Lung (tissue), 11 donors: ENCODE measurements at regions not wholly inside any gene's neighbourhood (a gene's known extent, or its start where the extent isn't known, plus 50 kb on each side); places are given as distances from the start of the nearest gene placed in this dataset.

Source experiments
- ATAC-seq: fragments of 200-7000 bp; cut with Tn5 transposase; one replicate; pipeline ENCODE4 v1.9.1; 2020; ENCODE audit warnings: moderate number of reproducible peaks; ENCODE audit not compliant: insufficient read depth, low FRiP score
- DNase-seq, 3 donors: peaks; one replicate each; pipeline ENCODE4 v3.0.0-alpha.2; 2013 to 2017
- H3K27ac ChIP-seq, 2 donors: one replicate each; pipeline ENCODE4 v1.5.1; 2013; ENCODE audit warnings: mild to moderate bottlenecking in 2 of 2, moderate library complexity in 2 of 2, control low read depth in 1 of 2, inconsistent platforms in 1 of 2, low read depth in 1 of 2, low read length in 1 of 2
- H3K27me3 ChIP-seq, 3 donors: one replicate each; pipeline ENCODE4 v1.5.1; 2013; ENCODE audit warnings: low read length in 2 of 3; ENCODE audit not compliant: control insufficient read depth in 3 of 3, insufficient read depth in 3 of 3
- H3K36me3 ChIP-seq, 4 donors: one replicate each; pipeline ENCODE4 v1.5.1; 2013; ENCODE audit warnings: low read length in 4 of 4, mild to moderate bottlenecking in 1 of 4, moderate library complexity in 1 of 4; ENCODE audit not compliant: control insufficient read depth in 4 of 4, insufficient read depth in 4 of 4
- H3K4me1 ChIP-seq, 5 donors: one replicate each; pipeline ENCODE4 v1.5.1; 2013; ENCODE audit warnings: low read length in 5 of 5, mild to moderate bottlenecking in 2 of 5, moderate library complexity in 1 of 5; ENCODE audit not compliant: control insufficient read depth in 5 of 5, insufficient read depth in 5 of 5
- H3K4me3 ChIP-seq: one replicate; pipeline ENCODE4 v1.5.1; 2013; ENCODE audit warnings: mild to moderate bottlenecking, control low read depth, moderate library complexity
- H3K9ac ChIP-seq, 2 donors: one replicate each; pipeline ENCODE4 v1.5.1; 2013; ENCODE audit warnings: low read length in 2 of 2, control low read depth in 1 of 2; ENCODE audit not compliant: insufficient read depth in 1 of 2
- H3K9me3 ChIP-seq, 4 donors: one replicate each; pipeline ENCODE4 v1.5.1; 2013; ENCODE audit warnings: low read length in 3 of 4, mild to moderate bottlenecking in 1 of 4, moderate library complexity in 1 of 4; ENCODE audit not compliant: control insufficient read depth in 4 of 4, insufficient read depth in 3 of 4
- CTCF ChIP-seq: IDR thresholded peaks from 2 replicates; pipeline ENCODE4 v1.5.1; 2012; ENCODE audit warnings: mild to moderate bottlenecking; ENCODE audit errors: control extremely low read depth, extremely low read depth
- WGBS, 2 donors: extraction: QIAGEN DNeasy Blood & Tissue Kit; methylation state at CpG; one replicate each; pipeline ENCODE4 v1.1.7; 2013; 5-methylcytosine and 5-hydroxymethylcytosine counted together
- donor health status: control.
- donor health status: control.
- donor health status: Bipolar disorder and iron deficiency.
- donor health status: healthy.
- donor health status: DM: yes; HTN: yes; CAD: no.

GRCh38 chr11:45590743-45591142 is 74.7 kb downstream of the CHST1 start:
- Histone ChIP-seq H3K9ac (no peak overlapping the region), H3K27ac (no peak overlapping the region), H3K27me3 (peaks cover 0 to 3% (median 0%) of the 10 kb centered on the region in 3 donors), H3K4me3 (no peak overlapping the region), H3K9me3 (peaks cover 0 to 3% (median 0%) of the 10 kb centered on the region in 4 donors), H3K4me1 (peaks cover 0 to 12% (median 0%) of the 10 kb centered on the region in 5 donors), H3K36me3 (no peaks in the 10 kb centered on the region)
- DNase-seq = peak in 1 of 3 donors; percentile 23
- no peak for ATAC-seq
- 52 to 87% methylated on average over 3 of the region's 3 CpGs for WGBS, 2 donors
- TF ChIP-seq CTCF = no peak

- no peak overlapping the region for H3K27ac ChIP-seq
- H3K9ac ChIP-seq = no peak overlapping the region
- no peaks in the 10 kb centered on the region for H3K27me3 ChIP-seq
- no peak for TF ChIP-seq CTCF
- no peaks in the 10 kb centered on the region for H3K9me3 ChIP-seq
- no peaks in the 10 kb centered on the region for H3K36me3 ChIP-seq
- ATAC-seq = no peak
- H3K4me1 ChIP-seq = no peaks in the 10 kb centered on the region
- 60 to 62% methylated on average over 5 of the region's 5 CpGs for WGBS, 2 donors
- H3K4me3 ChIP-seq = no peak overlapping the region
- no peak for DNase-seq
These were observed 80.2 kb downstream of the CHST1 start for GRCh38 chr11:45585205-45585604.

- Histone ChIP-seq H3K27ac (no peak overlapping the region), H3K9me3 (no peaks in the 10 kb centered on the region), H3K4me3 (no peak overlapping the region), H3K4me1 (no peaks in the 10 kb centered on the region), H3K36me3 (no peaks in the 10 kb centered on the region), H3K9ac (no peak overlapping the region), H3K27me3 (no peaks in the 10 kb centered on the region)
- ATAC-seq (no peak), DNase-seq (no peak)
- no peak for TF ChIP-seq CTCF
- WGBS, 2 donors = 86 to 91% methylated on average over 15 of the region's 15 CpGs
These were observed 81.3 kb downstream of the CHST1 start for GRCh38 chr11:45583981-45584566.

- Histone ChIP-seq H3K9ac (no peak overlapping the region), H3K27ac (no peak overlapping the region), H3K4me3 (no peak overlapping the region), H3K27me3 (peaks cover 0 to 6% (median 0%) of the 10 kb centered on the region in 3 donors), H3K9me3 (peaks cover 0 to 3% (median 0%) of the 10 kb centered on the region in 4 donors), H3K4me1 (no peaks in the 10 kb centered on the region), H3K36me3 (no peaks in the 10 kb centered on the region)
- ATAC-seq (no peak), DNase-seq (peak; percentile 47 to 77 (median 51))
- no peak for TF ChIP-seq CTCF
- 12 to 25% methylated on average over 6 of the region's 6 CpGs for WGBS, 2 donors
These were observed 85.0 kb downstream of the CHST1 start for GRCh38 chr11:45580399-45580798.
